OCI-LY3 (cell line): ENCODE measurements at regions not wholly inside any gene's neighbourhood (a gene's known extent, or its start where the extent isn't known, plus 50 kb on each side); places are given as distances from the start of the nearest gene placed in this dataset.
A peak's percentile ranks its signal among the peaks of the same experiment; 100 is the strongest.

Experiments used
- H2AFZ ChIP-seq: fragments of 200-600, 300-600 bp; shearing (Covaris generic); 2 replicates; pipeline ENCODE4 v1.6.0; 2014; ENCODE audit warnings: antibody characterized with exemption, low read depth, low read length
- H3K27ac ChIP-seq: fragments of 200-600, 300-600 bp; sonication (generic); 2 replicates; pipeline ENCODE4 v1.5.1; 2014; ENCODE audit warnings: mild to moderate bottlenecking, low read length, moderate library complexity, mixed read lengths
- H3K27me3 ChIP-seq: fragments of 200-600, 300-600 bp; sonication (generic); 2 replicates; pipeline ENCODE4 v1.6.1; 2014; ENCODE audit warnings: low read depth, low read length, mixed read lengths
- H3K36me3 ChIP-seq: fragments of 200-600, 300-600 bp; sonication (generic); replicated peaks from 2 replicates; pipeline ENCODE3; 2014; ENCODE audit warnings: low read depth, low read length, mixed read lengths
- H3K4me1 ChIP-seq: fragments of 300-600, 200-600 bp; sonication (generic); 2 replicates; pipeline ENCODE4 v1.6.1; 2014; ENCODE audit warnings: low read length, mixed read lengths
- H3K4me2 ChIP-seq: fragments of 200-600, 300-600 bp; sonication (generic); 2 replicates; pipeline ENCODE4 v1.6.1; 2014; ENCODE audit warnings: low read length, mixed read lengths
- H3K4me3 ChIP-seq: fragments of 300-600, 200-600 bp; sonication (generic); 2 replicates; pipeline ENCODE4 v1.5.1; 2014; ENCODE audit warnings: antibody characterized with exemption, mild to moderate bottlenecking, low read length, moderate library complexity
- H3K79me2 ChIP-seq: fragments of 300-600, 200-600 bp; shearing (Covaris generic); 2 replicates; pipeline ENCODE4 v1.6.1; 2014; ENCODE audit warnings: mild to moderate bottlenecking, low read length, mixed read lengths
- H3K9ac ChIP-seq: fragments of 300-600, 200-600 bp; shearing (Covaris generic); 2 replicates; pipeline ENCODE4 v1.6.0; 2014; ENCODE audit warnings: mild to moderate bottlenecking, low read length, moderate library complexity
- H3K9me3 ChIP-seq: fragments of 200-600, 300-600 bp; shearing (Covaris generic); 2 replicates; pipeline ENCODE4 v1.6.1; 2014; ENCODE audit warnings: low read length, mixed read lengths; ENCODE audit not compliant: insufficient read depth
- H4K20me1 ChIP-seq: fragments of 200-600, 300-600 bp; sonication (generic); 2 replicates; pipeline ENCODE4 v1.6.1; 2016; ENCODE audit warnings: low read length, mixed read lengths; ENCODE audit not compliant: insufficient read depth
- CTCF ChIP-seq: fragments of 200-600, 300-600 bp; sonication (generic); IDR thresholded peaks from 2 replicates; pipeline ENCODE4 v1.5.1; 2014; ENCODE audit warnings: antibody characterized with exemption, low read length, low read depth
- EZH2phosphoT487 ChIP-seq: fragments of 200-600 bp; shearing (Covaris generic); IDR thresholded peaks from 2 replicates; pipeline ENCODE4 v1.6.1; 2018; ENCODE audit warnings: antibody characterized with exemption, mixed run types, low read depth

GRCh38 chr1:212506666-212507065, 73.9 kb downstream of the NENF start:
- TF ChIP-seq CTCF (no peak), EZH2phosphoT487 (no peak)
- Histone ChIP-seq H3K79me2 (no peaks in the 10 kb centered on the region), H3K4me2 (no peak overlapping the region), H3K4me1 (peaks cover 11% of the 10 kb centered on the region), H3K4me3 (no peak overlapping the region), H2AFZ (no peak overlapping the region), H3K27ac (no peak overlapping the region), H3K36me3 (no peaks in the 10 kb centered on the region), H3K27me3 (peaks cover under 1% of the 10 kb centered on the region; the same call in 1 of the 2 replicates), H4K20me1 (no peaks in the 10 kb centered on the region), H3K9me3 (no peaks in the 10 kb centered on the region), H3K9ac (no peak overlapping the region)

- H3K79me2 ChIP-seq: no peaks in the 10 kb centered on the region
- no peak overlapping the region for H3K4me3 ChIP-seq
- H3K4me2 ChIP-seq: no peak overlapping the region
- no peak overlapping the region for H2AFZ ChIP-seq
- TF ChIP-seq CTCF (no peak), EZH2phosphoT487 (no peak)
- no peaks in the 10 kb centered on the region for H4K20me1 ChIP-seq
- no peaks in the 10 kb centered on the region for H3K36me3 ChIP-seq
- no peak overlapping the region for H3K27ac ChIP-seq
- H3K4me1 ChIP-seq: peaks cover 15% of the 10 kb centered on the region
- peaks cover 8% of the 10 kb centered on the region; the same call in 1 of the 2 replicates for H3K27me3 ChIP-seq
- H3K9ac ChIP-seq: no peak overlapping the region
- no peaks in the 10 kb centered on the region for H3K9me3 ChIP-seq
These were observed 74.6 kb downstream of the NENF start for GRCh38 chr1:212507369-212507768.

- no peak overlapping the region for H3K4me3 ChIP-seq
- TF ChIP-seq EZH2phosphoT487: no peak
- TF ChIP-seq CTCF: no peak
- H3K27me3 ChIP-seq: peaks cover 9% of the 10 kb centered on the region; the same call in 1 of the 2 replicates
- no peak overlapping the region for H2AFZ ChIP-seq
- peak overlapping the region; percentile 49 for H3K4me2 ChIP-seq
- no peaks in the 10 kb centered on the region for H3K9me3 ChIP-seq
- no peaks in the 10 kb centered on the region for H4K20me1 ChIP-seq
- H3K27ac ChIP-seq: no peak overlapping the region
- no peaks in the 10 kb centered on the region for H3K79me2 ChIP-seq
- H3K9ac ChIP-seq: no peak overlapping the region
- no peaks in the 10 kb centered on the region for H3K36me3 ChIP-seq
- peaks cover 16% of the 10 kb centered on the region for H3K4me1 ChIP-seq
These were observed 80.3 kb downstream of the NENF start for GRCh38 chr1:212512816-212513559.

DNA sequence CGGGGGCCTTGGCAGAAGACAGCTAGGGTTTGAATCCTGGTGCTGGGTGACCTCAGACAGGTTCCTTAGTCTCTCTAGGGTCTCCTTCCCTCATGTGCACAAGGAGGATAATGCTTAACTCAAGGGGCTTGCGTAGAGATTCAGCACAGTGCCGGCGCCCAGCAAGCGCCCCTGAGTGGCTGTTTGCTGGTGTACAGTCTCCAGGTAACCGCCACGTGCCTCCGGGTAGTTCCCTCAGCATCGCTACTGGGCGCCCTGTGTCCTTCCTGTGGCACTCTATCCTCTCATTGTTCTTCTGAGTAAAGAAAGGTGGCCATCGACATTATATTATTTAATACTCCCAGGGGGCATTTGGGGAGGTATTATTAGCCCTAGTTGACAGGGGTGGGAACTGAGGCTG, 80.9 kb downstream of the NENF start:
- H4K20me1 ChIP-seq: no peaks in the 10 kb centered on the region
- H3K4me1 ChIP-seq: peaks cover 16% of the 10 kb centered on the region
- H3K79me2 ChIP-seq: no peaks in the 10 kb centered on the region
- H3K9ac ChIP-seq: no peak overlapping the region
- TF ChIP-seq EZH2phosphoT487: no peak
- no peak for TF ChIP-seq CTCF
- H3K4me3 ChIP-seq: no peak overlapping the region
- no peak overlapping the region for H3K27ac ChIP-seq
- H3K27me3 ChIP-seq: peaks cover 9% of the 10 kb centered on the region; the same call in 1 of the 2 replicates
- H2AFZ ChIP-seq: no peak overlapping the region
- no peaks in the 10 kb centered on the region for H3K9me3 ChIP-seq
- H3K36me3 ChIP-seq: no peaks in the 10 kb centered on the region
- H3K4me2 ChIP-seq: no peak overlapping the region
